Gastrocnemius medialis (tissue), 4 donors: ENCODE measurements at regions not wholly inside any gene's neighbourhood (a gene's known extent, or its start where the extent isn't known, plus 50 kb on each side); places are given as distances from the start of the nearest gene placed in this dataset.

Experiments
- POLR2A ChIP-seq, 2 donors: fragments of 450-650 bp; IDR thresholded peaks; one replicate each; pipeline ENCODE4 v1.6.1; 2017; ENCODE audit warnings: antibody characterized with exemption in 2 of 2, mild to moderate bottlenecking in 2 of 2, moderate library complexity in 2 of 2
- TF ChIP-seq, protein P1 (sequence below), 5 experiments: fragments of 450-650 bp in 3 of 5; fragments of 200-600 bp in 2 of 5; sonication (generic) in 2 of 5; IDR thresholded peaks in 4 of 5; conservative IDR thresholded peaks in 1 of 5; 1 replicate in 4 of 5; 2 replicates in 1 of 5; pipeline ENCODE4 v1.5.1; 2016 to 2019; ENCODE audit warnings: antibody characterized with exemption in 5 of 5, mild to moderate bottlenecking in 3 of 5, moderate library complexity in 3 of 5

DNA sequence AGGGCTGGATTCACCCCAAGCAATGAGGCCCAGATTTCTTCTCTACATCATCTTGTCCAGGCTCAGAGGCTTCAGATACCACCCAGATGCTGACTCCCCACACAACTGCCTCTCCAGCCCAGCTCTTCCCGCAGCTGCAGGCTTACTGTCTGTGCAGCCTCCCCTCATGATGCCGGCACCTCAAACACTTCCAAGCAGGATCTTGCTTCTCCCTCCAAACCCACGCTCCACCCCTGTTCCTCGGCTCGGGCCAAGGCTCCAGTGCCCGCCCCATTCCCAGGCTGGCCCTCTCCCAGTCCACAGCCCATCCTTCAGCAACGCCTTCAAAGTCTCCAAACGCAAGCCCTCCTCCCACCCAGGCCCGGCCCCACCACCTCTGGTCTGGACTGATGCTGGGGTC is 159.2 kb upstream of the LINGO1 start:
- TF ChIP-seq, protein P1, sequence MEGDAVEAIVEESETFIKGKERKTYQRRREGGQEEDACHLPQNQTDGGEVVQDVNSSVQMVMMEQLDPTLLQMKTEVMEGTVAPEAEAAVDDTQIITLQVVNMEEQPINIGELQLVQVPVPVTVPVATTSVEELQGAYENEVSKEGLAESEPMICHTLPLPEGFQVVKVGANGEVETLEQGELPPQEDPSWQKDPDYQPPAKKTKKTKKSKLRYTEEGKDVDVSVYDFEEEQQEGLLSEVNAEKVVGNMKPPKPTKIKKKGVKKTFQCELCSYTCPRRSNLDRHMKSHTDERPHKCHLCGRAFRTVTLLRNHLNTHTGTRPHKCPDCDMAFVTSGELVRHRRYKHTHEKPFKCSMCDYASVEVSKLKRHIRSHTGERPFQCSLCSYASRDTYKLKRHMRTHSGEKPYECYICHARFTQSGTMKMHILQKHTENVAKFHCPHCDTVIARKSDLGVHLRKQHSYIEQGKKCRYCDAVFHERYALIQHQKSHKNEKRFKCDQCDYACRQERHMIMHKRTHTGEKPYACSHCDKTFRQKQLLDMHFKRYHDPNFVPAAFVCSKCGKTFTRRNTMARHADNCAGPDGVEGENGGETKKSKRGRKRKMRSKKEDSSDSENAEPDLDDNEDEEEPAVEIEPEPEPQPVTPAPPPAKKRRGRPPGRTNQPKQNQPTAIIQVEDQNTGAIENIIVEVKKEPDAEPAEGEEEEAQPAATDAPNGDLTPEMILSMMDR (IDR thresholded peaks at IDR 0.05 in 4 of 5, conservative IDR thresholded peaks at IDR 0.05 in 1 of 5): no peak
- no peak for TF ChIP-seq POLR2A (IDR thresholded peaks at IDR 0.05)
